Neuronal stem cell (in vitro differentiated cells): ENCODE measurements at regions not wholly inside any gene's neighbourhood (a gene's known extent, or its start where the extent isn't known, plus 50 kb on each side); places are given as distances from the start of the nearest gene placed in this dataset.

Experiments used
- DNase-seq: peaks from one replicate; pipeline ENCODE4 v3.0.0-alpha.2; 2013; ENCODE audit warnings: low spot score
- H2AFZ ChIP-seq: one replicate; pipeline ENCODE4 v1.6.1; 2013; ENCODE audit warnings: mild to moderate bottlenecking, low read length, inconsistent platforms
- H2AK5ac ChIP-seq: 2 replicates; pipeline ENCODE4 v1.6.1; 2013; ENCODE audit warnings: low read depth, mild to moderate bottlenecking, inconsistent platforms, low read length, moderate library complexity, mixed read lengths
- H2BK120ac ChIP-seq: 2 replicates; pipeline ENCODE4 v1.6.1; 2013; ENCODE audit warnings: low read depth, mild to moderate bottlenecking, inconsistent platforms, low read length, moderate library complexity, mixed read lengths
- H2BK12ac ChIP-seq: one replicate; pipeline ENCODE4 v1.6.1; 2013; ENCODE audit warnings: low read length, inconsistent platforms
- H2BK15ac ChIP-seq: 2 replicates; pipeline ENCODE4 v1.6.1; 2013; ENCODE audit warnings: mild to moderate bottlenecking, low read length, inconsistent platforms, mixed read lengths
- H2BK5ac ChIP-seq: one replicate; pipeline ENCODE4 v1.6.1; 2013; ENCODE audit warnings: inconsistent platforms, mild to moderate bottlenecking, low read length, moderate library complexity
- H3K14ac ChIP-seq: one replicate; pipeline ENCODE4 v1.6.1; 2013; ENCODE audit warnings: low read length, inconsistent platforms
- H3K18ac ChIP-seq: 2 replicates; pipeline ENCODE4 v1.6.1; 2013; ENCODE audit warnings: low read length, inconsistent platforms
- H3K23ac ChIP-seq: 2 replicates; pipeline ENCODE4 v1.6.1; 2013; ENCODE audit warnings: low read depth, mild to moderate bottlenecking, mixed read lengths, low read length, inconsistent platforms; ENCODE audit not compliant: poor library complexity
- H3K27ac ChIP-seq: replicated peaks from 3 replicates; pipeline ENCODE4 v1.5.1; 2013; ENCODE audit warnings: low read length, inconsistent platforms
- H3K27me3 ChIP-seq, 3 experiments: 2 replicates each; pipeline ENCODE4 v1.6.1; 2013; ENCODE audit warnings: low read length in 3 of 3, mild to moderate bottlenecking in 2 of 3, inconsistent platforms in 1 of 3, low read depth in 1 of 3, mixed read lengths in 1 of 3, moderate library complexity in 1 of 3; ENCODE audit not compliant: control insufficient read depth in 3 of 3, insufficient read depth in 3 of 3
- H3K36me3 ChIP-seq, 2 donors: replicated peaks in 1 of 2; 2 replicates each; pipeline ENCODE4 v1.6.1; 2013; ENCODE audit warnings: low read length in 2 of 2; ENCODE audit not compliant: control insufficient read depth in 2 of 2, insufficient read depth in 2 of 2
- H3K4ac ChIP-seq: 2 replicates; pipeline ENCODE4 v1.6.1; 2013; ENCODE audit warnings: inconsistent platforms, mild to moderate bottlenecking, low read length, moderate library complexity
- H3K4me1 ChIP-seq, 2 donors: 1 replicate in 1 of 2; 2 replicates in 1 of 2; pipeline ENCODE4 v1.6.1; 2013; ENCODE audit warnings: low read length in 2 of 2, low read depth in 1 of 2; ENCODE audit not compliant: control insufficient read depth in 2 of 2, insufficient read depth in 1 of 2
- H3K4me2 ChIP-seq: one replicate; pipeline ENCODE4 v1.6.1; 2013; ENCODE audit warnings: mild to moderate bottlenecking, low read length, inconsistent platforms; ENCODE audit not compliant: insufficient read depth, poor library complexity, severe bottlenecking
- H3K4me3 ChIP-seq, 2 donors: 2 replicates each; pipeline ENCODE4 v1.5.1; 2013; ENCODE audit warnings: low read length in 2 of 2, mild to moderate bottlenecking in 2 of 2, inconsistent platforms in 1 of 2, moderate library complexity in 1 of 2
- H3K79me1 ChIP-seq: one replicate; pipeline ENCODE4 v1.6.1; 2013; ENCODE audit warnings: low read depth, mild to moderate bottlenecking, inconsistent platforms, low read length, moderate library complexity
- H3K9ac ChIP-seq: one replicate; pipeline ENCODE4 v1.6.1; 2013; ENCODE audit warnings: mild to moderate bottlenecking, low read depth, low read length, inconsistent platforms; ENCODE audit not compliant: poor library complexity
- H3K9me3 ChIP-seq, 2 donors: replicated peaks in 1 of 2; 2 replicates each; pipeline versions ENCODE3 to v1.6.1; 2013; ENCODE audit warnings: low read length in 2 of 2, mild to moderate bottlenecking in 2 of 2, inconsistent platforms in 1 of 2, low read depth in 1 of 2, mixed read lengths in 1 of 2, moderate library complexity in 1 of 2; ENCODE audit not compliant: control insufficient read depth in 2 of 2, insufficient read depth in 1 of 2
- H4K8ac ChIP-seq: one replicate; pipeline ENCODE4 v1.6.1; 2013; ENCODE audit warnings: low read depth, mild to moderate bottlenecking, inconsistent platforms, low read length, moderate library complexity
- H4K91ac ChIP-seq: one replicate; pipeline ENCODE4 v1.6.1; 2013; ENCODE audit warnings: low read length, low read depth, mild to moderate bottlenecking, inconsistent platforms; ENCODE audit not compliant: poor library complexity
- WGBS, 2 donors: extraction: QIAGEN DNeasy Blood & Tissue Kit; methylation state at CpG; one replicate each; pipeline ENCODE4 v1.1.7; 2013; ENCODE audit warnings: missing lambda C conversion rate in 2 of 2, mixed read lengths in 1 of 2; ENCODE audit not compliant: insufficient read length in 2 of 2, insufficient replicate concordance in 1 of 2; ENCODE audit errors: extremely low coverage in 2 of 2; 5-methylcytosine and 5-hydroxymethylcytosine counted together

GRCh38 chr11:41789376-41789775 lies 329.9 kb upstream of the LRRC4C start:
- H3K18ac ChIP-seq, result no peak overlapping the region
- H4K8ac ChIP-seq, result no peak overlapping the region
- no peak overlapping the region for H3K9ac ChIP-seq
- H2BK120ac ChIP-seq, result no peak overlapping the region
- H3K14ac ChIP-seq, result no peak overlapping the region
- no peak overlapping the region for H4K91ac ChIP-seq
- H2BK15ac ChIP-seq, result no peak overlapping the region
- H3K23ac ChIP-seq, result no peak overlapping the region
- H3K27ac ChIP-seq, result no peak overlapping the region
- H2BK5ac ChIP-seq, result no peak overlapping the region
- H2AFZ ChIP-seq, result no peak overlapping the region
- H2AK5ac ChIP-seq, result no peak overlapping the region
- no peak overlapping the region for H3K4ac ChIP-seq
- H3K9me3 ChIP-seq, result no peaks in the 10 kb centered on the region
- no peak for DNase-seq
- WGBS, 2 donors, result no CpG with 5 or more reads among the region's 3 CpGs
- H3K79me1 ChIP-seq, result no peaks in the 10 kb centered on the region
- no peak overlapping the region for H3K4me2 ChIP-seq
- H2BK12ac ChIP-seq, result no peak overlapping the region
- no peak overlapping the region for H3K4me3 ChIP-seq
- no peaks in the 10 kb centered on the region for H3K27me3 ChIP-seq
- no peaks in the 10 kb centered on the region for H3K4me1 ChIP-seq
- H3K36me3 ChIP-seq, result no peaks in the 10 kb centered on the region

GRCh38 chr11:41795004-41795403 lies 335.6 kb upstream of the LRRC4C start:
- H3K36me3 ChIP-seq, result no peaks in the 10 kb centered on the region
- no peak overlapping the region for H4K8ac ChIP-seq
- H2AFZ ChIP-seq, result no peak overlapping the region
- no peak overlapping the region for H3K14ac ChIP-seq
- no peak overlapping the region for H3K23ac ChIP-seq
- no peak overlapping the region for H2BK120ac ChIP-seq
- H3K27me3 ChIP-seq, result no peaks in the 10 kb centered on the region
- H4K91ac ChIP-seq, result no peak overlapping the region
- no peak overlapping the region for H3K4me2 ChIP-seq
- H2BK15ac ChIP-seq, result no peak overlapping the region
- no peak overlapping the region for H2BK5ac ChIP-seq
- DNase-seq, result no peak
- no CpG with 5 or more reads among the region's 1 CpG for WGBS, 2 donors
- H3K79me1 ChIP-seq, result no peaks in the 10 kb centered on the region
- H3K9me3 ChIP-seq, result no peaks in the 10 kb centered on the region
- no peak overlapping the region for H3K4me3 ChIP-seq
- H2AK5ac ChIP-seq, result no peak overlapping the region
- no peak overlapping the region for H3K9ac ChIP-seq
- H3K4me1 ChIP-seq, result no peaks in the 10 kb centered on the region
- H2BK12ac ChIP-seq, result no peak overlapping the region
- H3K27ac ChIP-seq, result no peak overlapping the region
- no peak overlapping the region for H3K18ac ChIP-seq
- H3K4ac ChIP-seq, result no peak overlapping the region

GRCh38 chr11:41799754-41800153 lies 340.3 kb upstream of the LRRC4C start:
- Histone ChIP-seq H2BK5ac (no peak overlapping the region), H3K4me3 (no peak overlapping the region), H3K4me1 (no peaks in the 10 kb centered on the region), H3K27me3 (no peaks in the 10 kb centered on the region), H3K14ac (no peak overlapping the region), H3K4me2 (no peak overlapping the region), H3K4ac (no peak overlapping the region), H3K9ac (no peak overlapping the region), H2BK15ac (no peak overlapping the region), H2AFZ (no peak overlapping the region), H3K9me3 (no peaks in the 10 kb centered on the region), H4K8ac (no peak overlapping the region), H3K27ac (no peak overlapping the region), H3K23ac (no peak overlapping the region), H3K18ac (no peak overlapping the region), H4K91ac (no peak overlapping the region), H3K36me3 (no peaks in the 10 kb centered on the region), H2AK5ac (no peak overlapping the region), H2BK12ac (no peak overlapping the region), H3K79me1 (no peaks in the 10 kb centered on the region), H2BK120ac (no peak overlapping the region)
- DNase-seq, result no peak

GRCh38 chr11:41803895-41804294 lies 344.4 kb upstream of the LRRC4C start:
- Histone ChIP-seq H2BK120ac (no peak overlapping the region), H2AK5ac (no peak overlapping the region), H3K79me1 (no peaks in the 10 kb centered on the region), H3K9me3 (no peaks in the 10 kb centered on the region), H2BK5ac (no peak overlapping the region), H3K4me1 (no peaks in the 10 kb centered on the region), H3K4ac (no peak overlapping the region), H3K9ac (no peak overlapping the region), H3K27me3 (no peaks in the 10 kb centered on the region), H3K4me3 (no peak overlapping the region), H2BK15ac (no peak overlapping the region), H3K27ac (no peak overlapping the region), H4K91ac (no peak overlapping the region), H4K8ac (no peak overlapping the region), H2BK12ac (no peak overlapping the region), H3K18ac (no peak overlapping the region), H3K14ac (no peak overlapping the region), H2AFZ (no peak overlapping the region), H3K36me3 (no peaks in the 10 kb centered on the region), H3K23ac (no peak overlapping the region), H3K4me2 (no peak overlapping the region)
- no peak for DNase-seq
- no CpG with 5 or more reads among the region's 4 CpGs for WGBS, 2 donors
